Esophagus muscularis mucosa (tissue), 4 donors: ENCODE measurements at regions not wholly inside any gene's neighbourhood (a gene's known extent, or its start where the extent isn't known, plus 50 kb on each side); places are given as distances from the start of the nearest gene placed in this dataset.

Source experiments
- DNase-seq: peaks from one replicate; pipeline ENCODE4 v3.0.0-alpha.2; 2017; ENCODE audit errors: extremely low spot score
- H3K27ac ChIP-seq, 4 donors: fragments of 200-600 bp; sonication (generic); replicated peaks in 1 of 4; 1 replicate in 3 of 4; 2 replicates in 1 of 4; pipeline ENCODE4 v1.5.1; 2016 to 2019; ENCODE audit warnings: mild to moderate bottlenecking in 1 of 4
- H3K27me3 ChIP-seq, 4 donors: fragments of 200-600 bp; sonication (generic); one replicate each; pipeline versions ENCODE4 v1.5.1 to v1.6.0; 2016 to 2019
- H3K36me3 ChIP-seq, 4 donors: fragments of 200-600 bp; sonication (generic); one replicate each; pipeline ENCODE4 v1.5.1; 2016 to 2019
- H3K4me1 ChIP-seq, 4 donors: fragments of 200-600 bp; sonication (generic); one replicate each; pipeline ENCODE4 v1.5.1; 2016 to 2019
- H3K4me3 ChIP-seq, 4 donors: fragments of 200-600 bp; sonication (generic); 1 replicate in 2 of 4; 2 replicates in 2 of 4; pipeline ENCODE4 v1.5.1; 2016 to 2019; ENCODE audit warnings: mild to moderate bottlenecking in 4 of 4, moderate library complexity in 1 of 4
- H3K9me3 ChIP-seq, 4 donors: fragments of 200-600 bp; sonication (generic); 1 replicate in 3 of 4; 2 replicates in 1 of 4; pipeline ENCODE4 v1.5.1; 2016 to 2019
- CTCF ChIP-seq, 3 experiments: fragments of 200-600 bp in 2 of 3; fragments of 450-650 bp in 1 of 3; sonication (generic) in 2 of 3; IDR thresholded peaks; one replicate each; pipeline ENCODE4 v1.5.1; 2017 to 2019; ENCODE audit warnings: antibody characterized with exemption in 3 of 3, mild to moderate bottlenecking in 2 of 3, moderate library complexity in 1 of 3
- EP300 ChIP-seq: sonication (generic); formaldehyde crosslinking; IDR thresholded peaks from one replicate; pipeline ENCODE4 v1.6.1; 2017; ENCODE audit warnings: antibody characterized with exemption
- POLR2A ChIP-seq: fragments of 450-650 bp; IDR thresholded peaks from one replicate; pipeline ENCODE4 v1.6.1; 2017; ENCODE audit warnings: antibody characterized with exemption, moderate library complexity, mild to moderate bottlenecking, low read depth
- POLR2AphosphoS5 ChIP-seq, 2 donors: sonication (generic); formaldehyde crosslinking; IDR thresholded peaks; one replicate each; pipeline ENCODE4 v1.6.1; 2017; ENCODE audit warnings: antibody characterized with exemption in 2 of 2
- WGBS: methylation state at CpG from one replicate; pipeline ENCODE4 v1.1.5; 2018; 5-methylcytosine and 5-hydroxymethylcytosine counted together
- intact Hi-C: fragments of 100-400 bp; cut with DNase I; formaldehyde crosslinking; loops from one replicate; pipeline ENCODE4 v1.15.1; 2023

DNA sequence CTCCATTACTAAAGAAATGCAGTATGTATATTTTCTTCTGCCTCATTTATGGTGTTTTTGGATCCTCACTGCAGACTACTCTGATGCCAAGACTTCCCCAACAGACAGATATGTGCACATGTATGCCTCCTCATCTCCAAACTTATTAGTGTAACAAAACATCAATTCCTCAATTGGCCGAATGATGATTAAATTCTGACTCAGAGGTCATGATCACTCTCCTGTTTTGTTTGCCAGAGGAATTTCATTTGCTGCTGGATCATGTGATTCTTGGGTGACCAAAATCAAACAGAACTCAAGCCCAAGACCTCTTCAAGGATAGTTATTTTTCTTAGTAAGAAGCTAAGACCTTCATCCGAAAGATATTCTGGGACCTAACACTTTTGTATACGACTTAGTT, 227.6 kb downstream of the LMO4 start:
- Histone ChIP-seq H3K27me3 (no peaks in the 10 kb centered on the region), H3K27ac (no peak overlapping the region), H3K36me3 (no peaks in the 10 kb centered on the region), H3K4me3 (no peak overlapping the region), H3K4me1 (peaks cover 0 to 3% (median 0%) of the 10 kb centered on the region in 4 donors), H3K9me3 (no peaks in the 10 kb centered on the region)
- DNase-seq: no peak
- WGBS: 93% methylated on average over 3 of the region's 3 CpGs
- TF ChIP-seq POLR2A (no peak), EP300 (no peak), CTCF (IDR thresholded peaks at IDR 0.05) (no peak), POLR2AphosphoS5 (IDR thresholded peaks at IDR 0.05) (no peak)
- intact Hi-C loops: no loop called here

GRCh38 chr1:87558921-87559320, 230.2 kb downstream of the LMO4 start:
- intact Hi-C loops: no loop called here
- Histone ChIP-seq H3K36me3 (no peaks in the 10 kb centered on the region), H3K27me3 (no peaks in the 10 kb centered on the region), H3K27ac (no peak overlapping the region), H3K4me3 (no peak overlapping the region), H3K9me3 (no peaks in the 10 kb centered on the region), H3K4me1 (peaks cover 0 to 3% (median 0%) of the 10 kb centered on the region in 4 donors)
- no peak for DNase-seq
- WGBS: 86% methylated on average over 3 of the region's 3 CpGs
- TF ChIP-seq CTCF (IDR thresholded peaks at IDR 0.05): no peak
- TF ChIP-seq POLR2AphosphoS5 (IDR thresholded peaks at IDR 0.05): no peak
- TF ChIP-seq EP300: no peak
- no peak for TF ChIP-seq POLR2A

DNA sequence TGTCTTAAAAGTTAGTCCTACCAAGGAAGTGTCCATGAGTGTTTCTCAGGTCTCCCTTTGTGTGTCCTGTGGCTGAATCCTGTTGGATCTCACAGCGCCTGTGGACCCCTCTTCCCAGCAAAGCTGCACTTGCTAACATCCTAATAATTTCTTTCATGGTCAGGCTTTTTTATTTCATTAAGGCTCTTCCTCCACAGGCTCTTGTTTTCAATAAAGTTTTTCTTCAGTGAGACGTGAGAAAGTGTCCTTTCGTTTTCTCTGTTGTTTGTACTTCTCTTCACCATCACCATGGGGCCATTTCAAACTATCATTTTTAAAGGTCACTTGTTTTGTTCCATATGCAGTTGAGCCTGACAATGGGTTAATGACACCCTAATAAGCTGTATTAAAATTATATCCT, 231.5 kb downstream of the LMO4 start:
- no peak for TF ChIP-seq CTCF (IDR thresholded peaks at IDR 0.05)
- TF ChIP-seq POLR2AphosphoS5 (IDR thresholded peaks at IDR 0.05): no peak
- TF ChIP-seq EP300: no peak
- no peak for TF ChIP-seq POLR2A
- no peaks in the 10 kb centered on the region for H3K27me3 ChIP-seq
- H3K27ac ChIP-seq: no peak overlapping the region
- 76% methylated on average over 3 of the region's 3 CpGs for WGBS
- H3K4me1 ChIP-seq: peaks cover 0 to 3% (median 0%) of the 10 kb centered on the region in 4 donors
- no peaks in the 10 kb centered on the region for H3K9me3 ChIP-seq
- intact Hi-C loops: no loop called here
- no peaks in the 10 kb centered on the region for H3K36me3 ChIP-seq
- H3K4me3 ChIP-seq: no peak overlapping the region
- no peak for DNase-seq

DNA sequence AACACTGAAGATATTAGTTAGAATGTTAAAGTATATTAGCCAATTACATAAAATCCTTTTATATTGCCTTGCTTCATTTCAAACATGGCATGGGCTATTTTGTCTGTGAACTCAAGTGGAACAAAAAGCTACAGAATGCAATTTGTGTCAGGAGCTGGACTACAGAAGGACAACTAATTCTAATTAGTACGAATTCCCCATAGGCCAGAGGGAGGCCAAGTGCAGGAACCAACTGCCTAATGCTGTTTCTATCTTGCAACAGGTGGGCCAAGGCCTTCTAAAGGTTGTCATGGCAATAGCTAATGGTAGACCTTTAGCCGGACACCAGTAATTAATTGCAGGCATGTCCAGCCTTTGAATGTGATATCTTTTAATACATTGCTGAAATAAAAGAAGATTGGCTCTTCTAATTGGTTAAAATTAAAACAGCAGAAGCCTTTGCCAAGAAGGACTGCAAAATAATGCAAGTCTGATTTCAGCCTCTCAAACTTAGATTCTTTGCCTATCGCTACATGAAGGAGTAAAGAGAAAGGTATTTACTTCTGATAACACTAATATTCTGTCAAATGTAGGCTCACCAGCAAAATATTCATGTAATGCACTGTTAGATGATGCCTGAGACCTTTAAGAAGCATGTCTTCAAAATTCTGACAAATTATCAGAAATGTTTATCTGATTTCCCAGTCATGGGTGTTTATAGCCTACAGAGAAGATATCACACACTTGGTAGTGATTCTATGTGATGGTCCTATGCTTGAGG, 232.1 kb downstream of the LMO4 start:
- Histone ChIP-seq H3K27ac (no peak overlapping the region), H3K27me3 (no peaks in the 10 kb centered on the region), H3K9me3 (no peaks in the 10 kb centered on the region), H3K36me3 (no peaks in the 10 kb centered on the region), H3K4me3 (no peak overlapping the region), H3K4me1 (peaks cover 0 to 3% (median 0%) of the 10 kb centered on the region in 4 donors)
- DNase-seq: no peak
- WGBS: 92% methylated on average over 3 of the region's 3 CpGs
- TF ChIP-seq POLR2A (no peak), EP300 (no peak), POLR2AphosphoS5 (IDR thresholded peaks at IDR 0.05) (no peak), CTCF (IDR thresholded peaks at IDR 0.05) (no peak)
- intact Hi-C loops: no loop called here

- TF ChIP-seq POLR2AphosphoS5 (IDR thresholded peaks at IDR 0.05) (no peak), POLR2A (no peak), EP300 (no peak), CTCF (IDR thresholded peaks at IDR 0.05) (no peak)
- H3K27ac ChIP-seq: no peak overlapping the region
- no peak for DNase-seq
- H3K27me3 ChIP-seq: no peaks in the 10 kb centered on the region
- peaks cover 0 to 3% (median 0%) of the 10 kb centered on the region in 4 donors for H3K4me1 ChIP-seq
- H3K36me3 ChIP-seq: no peaks in the 10 kb centered on the region
- 83% methylated on average over 4 of the region's 4 CpGs for whole genome bisulfite sequencing
- no peak overlapping the region for H3K4me3 ChIP-seq
- intact Hi-C loops: no loop called here
- no peaks in the 10 kb centered on the region for H3K9me3 ChIP-seq
Observed at GRCh38 chr1:87563211-87563610, 234.5 kb downstream of the LMO4 start.
